ENCODE measurements at regions not wholly inside any gene's neighbourhood (a gene's known extent, or its start where the extent isn't known, plus 50 kb on each side); places are given as distances from the start of the nearest gene placed in this dataset.

- H3K36me3 ChIP-seq (ENCODE audit: control insufficient read depth, insufficient read depth, low read length): no peaks in the 10 kb centered on the region
- H3K27me3 ChIP-seq (ENCODE audit: control insufficient read depth, insufficient read depth, low read length): no peaks in the 10 kb centered on the region
- FAIRE-seq (no peak), DNase-seq (ENCODE audit: low read depth) (no peak)
- no peak overlapping the region for H3K4me3 ChIP-seq (ENCODE audit: low read depth, low read length)
- TF ChIP-seq, protein P1, sequence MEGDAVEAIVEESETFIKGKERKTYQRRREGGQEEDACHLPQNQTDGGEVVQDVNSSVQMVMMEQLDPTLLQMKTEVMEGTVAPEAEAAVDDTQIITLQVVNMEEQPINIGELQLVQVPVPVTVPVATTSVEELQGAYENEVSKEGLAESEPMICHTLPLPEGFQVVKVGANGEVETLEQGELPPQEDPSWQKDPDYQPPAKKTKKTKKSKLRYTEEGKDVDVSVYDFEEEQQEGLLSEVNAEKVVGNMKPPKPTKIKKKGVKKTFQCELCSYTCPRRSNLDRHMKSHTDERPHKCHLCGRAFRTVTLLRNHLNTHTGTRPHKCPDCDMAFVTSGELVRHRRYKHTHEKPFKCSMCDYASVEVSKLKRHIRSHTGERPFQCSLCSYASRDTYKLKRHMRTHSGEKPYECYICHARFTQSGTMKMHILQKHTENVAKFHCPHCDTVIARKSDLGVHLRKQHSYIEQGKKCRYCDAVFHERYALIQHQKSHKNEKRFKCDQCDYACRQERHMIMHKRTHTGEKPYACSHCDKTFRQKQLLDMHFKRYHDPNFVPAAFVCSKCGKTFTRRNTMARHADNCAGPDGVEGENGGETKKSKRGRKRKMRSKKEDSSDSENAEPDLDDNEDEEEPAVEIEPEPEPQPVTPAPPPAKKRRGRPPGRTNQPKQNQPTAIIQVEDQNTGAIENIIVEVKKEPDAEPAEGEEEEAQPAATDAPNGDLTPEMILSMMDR (IDR thresholded peaks at IDR 0.05; ENCODE audit: insufficient read depth, low read length, severe bottlenecking): no peak
Observed at GRCh38 chr13:94956417-94957110, 244.2 kb upstream of the SOX21 start.

DNA sequence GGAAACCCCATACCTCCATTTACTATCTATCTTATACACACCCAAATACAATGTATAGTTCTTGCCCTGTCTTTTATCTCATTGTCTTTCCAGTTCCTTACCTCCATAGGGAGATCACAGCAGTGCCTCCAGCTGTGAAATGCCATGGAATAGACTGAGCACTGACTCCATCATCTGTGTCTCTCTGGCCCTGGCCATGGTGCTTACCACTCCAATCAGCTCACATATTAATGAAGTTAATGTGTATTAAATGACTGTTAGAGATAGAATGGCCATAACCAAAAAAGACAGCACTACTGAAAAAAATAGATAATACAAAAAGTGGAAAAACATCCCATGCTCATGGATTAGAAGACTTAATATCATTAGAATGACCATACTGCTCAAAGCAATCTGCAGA lies 240.4 kb upstream of the SOX21 start:
- FAIRE-seq: no peak
- H3K4me3 ChIP-seq (ENCODE audit: low read depth, low read length): no peak overlapping the region
- H3K27me3 ChIP-seq (ENCODE audit: control insufficient read depth, insufficient read depth, low read length): no peaks in the 10 kb centered on the region
- TF ChIP-seq, protein P1 (IDR thresholded peaks at IDR 0.05; ENCODE audit: insufficient read depth, low read length, severe bottlenecking): no peak
- H3K36me3 ChIP-seq (ENCODE audit: control insufficient read depth, insufficient read depth, low read length): no peaks in the 10 kb centered on the region
- no peak for DNase-seq (ENCODE audit: low read depth)

DNA sequence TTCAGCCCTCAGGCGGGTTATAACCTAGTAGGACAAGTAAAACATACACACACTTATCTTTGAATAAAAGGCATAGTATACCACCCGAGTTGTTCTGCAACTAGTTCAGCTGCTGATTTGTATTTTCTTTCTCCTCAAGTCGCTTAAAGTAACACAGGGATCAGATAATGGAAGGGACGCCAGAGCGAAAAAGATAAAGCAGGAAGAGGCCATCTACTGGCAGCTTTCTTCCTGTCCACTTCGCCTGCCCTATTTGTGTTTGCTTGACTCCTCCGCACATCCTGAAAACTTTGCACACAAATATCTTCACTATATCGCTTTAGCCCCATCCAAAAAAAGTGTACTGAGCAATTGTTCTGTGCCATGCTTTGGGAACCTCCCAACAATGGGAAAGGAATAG lies 238.0 kb upstream of the SOX21 start:
- Histone ChIP-seq H3K36me3 (ENCODE audit: control insufficient read depth, insufficient read depth, low read length) (no peaks in the 10 kb centered on the region), H3K27me3 (ENCODE audit: control insufficient read depth, insufficient read depth, low read length) (no peaks in the 10 kb centered on the region), H3K4me3 (ENCODE audit: low read depth, low read length) (no peak overlapping the region)
- FAIRE-seq (no peak), DNase-seq (ENCODE audit: low read depth) (no peak)
- TF ChIP-seq, protein P1 (IDR thresholded peaks at IDR 0.05; ENCODE audit: insufficient read depth, low read length, severe bottlenecking): no peak

GRCh38 chr13:94947965-94948371 lies 235.6 kb upstream of the SOX21 start:
- DNase-seq (ENCODE audit: low read depth): no peak
- H3K27me3 ChIP-seq (ENCODE audit: control insufficient read depth, insufficient read depth, low read length): no peaks in the 10 kb centered on the region
- peak; percentile 76 for FAIRE-seq
- TF ChIP-seq, protein P1 (IDR thresholded peaks at IDR 0.05; ENCODE audit: insufficient read depth, low read length, severe bottlenecking): no peak
- no peaks in the 10 kb centered on the region for H3K36me3 ChIP-seq (ENCODE audit: control insufficient read depth, insufficient read depth, low read length)
- no peak overlapping the region for H3K4me3 ChIP-seq (ENCODE audit: low read depth, low read length)

- TF ChIP-seq, protein P1 (IDR thresholded peaks at IDR 0.05; ENCODE audit: insufficient read depth, low read length, severe bottlenecking): no peak
- H3K36me3 ChIP-seq (ENCODE audit: control insufficient read depth, insufficient read depth, low read length): no peaks in the 10 kb centered on the region
- FAIRE-seq (no peak), DNase-seq (ENCODE audit: low read depth) (no peak)
- H3K27me3 ChIP-seq (ENCODE audit: control insufficient read depth, insufficient read depth, low read length): no peaks in the 10 kb centered on the region
- H3K4me3 ChIP-seq (ENCODE audit: low read depth, low read length): no peak overlapping the region
Observed at GRCh38 chr13:94947392-94947791, 235.0 kb upstream of the SOX21 start.

- no peaks in the 10 kb centered on the region for H3K36me3 ChIP-seq (ENCODE audit: control insufficient read depth, insufficient read depth, low read length)
- TF ChIP-seq, protein P1 (IDR thresholded peaks at IDR 0.05; ENCODE audit: insufficient read depth, low read length, severe bottlenecking): no peak
- H3K4me3 ChIP-seq (ENCODE audit: low read depth, low read length): no peak overlapping the region
- no peaks in the 10 kb centered on the region for H3K27me3 ChIP-seq (ENCODE audit: control insufficient read depth, insufficient read depth, low read length)
- no peak for FAIRE-seq
- DNase-seq (ENCODE audit: low read depth): no peak
Observed at GRCh38 chr13:94946039-94946438, 233.7 kb upstream of the SOX21 start.

Data from bronchial epithelial cell (primary cell).